GM18511 (cell line): ENCODE measurements at regions not wholly inside any gene's neighbourhood (a gene's known extent, or its start where the extent isn't known, plus 50 kb on each side); places are given as distances from the start of the nearest gene placed in this dataset.

Experiments
- ATAC-seq: cut with Tn5 transposase; IDR thresholded peaks from one replicate; pipeline ENCODE4 v1.9.1; 2021; ENCODE audit warnings: mild to moderate bottlenecking, moderate library complexity; ENCODE audit not compliant: unreplicated experiment

- ATAC-seq, result no peak
Observed at GRCh38 chr3:82773207-82773606, 1011.8 kb upstream of the GBE1 start.

GRCh38 chr3:82764521-82764920, 1003.1 kb upstream of the GBE1 start:
- ATAC-seq, result no peak

DNA sequence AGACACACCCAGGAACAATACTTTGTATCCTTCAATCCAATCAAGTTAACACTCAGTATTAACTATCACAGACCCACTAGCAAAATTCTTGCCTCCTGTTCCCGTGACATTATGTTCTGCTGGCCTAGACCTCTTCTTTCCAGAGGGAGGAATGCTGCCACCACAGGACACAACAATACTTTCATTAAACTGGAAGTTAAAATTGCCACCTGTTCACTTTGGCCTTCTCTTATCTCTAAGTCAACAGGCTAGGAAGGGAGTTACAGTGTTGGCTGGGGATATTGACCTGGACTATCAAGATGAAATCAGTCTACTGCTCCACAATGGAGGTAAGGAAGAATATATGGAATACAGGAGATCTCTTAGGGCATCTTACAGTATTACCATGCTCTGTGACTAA, 1000.4 kb upstream of the GBE1 start:
- ATAC-seq, result no peak

GRCh38 chr3:82745544-82745943, 984.1 kb upstream of the GBE1 start:
- ATAC-seq, result no peak

GRCh38 chr3:82743196-82743595, 981.8 kb upstream of the GBE1 start:
- no peak for ATAC-seq

GRCh38 chr3:82741346-82741745, 979.9 kb upstream of the GBE1 start:
- no peak for ATAC-seq

DNA sequence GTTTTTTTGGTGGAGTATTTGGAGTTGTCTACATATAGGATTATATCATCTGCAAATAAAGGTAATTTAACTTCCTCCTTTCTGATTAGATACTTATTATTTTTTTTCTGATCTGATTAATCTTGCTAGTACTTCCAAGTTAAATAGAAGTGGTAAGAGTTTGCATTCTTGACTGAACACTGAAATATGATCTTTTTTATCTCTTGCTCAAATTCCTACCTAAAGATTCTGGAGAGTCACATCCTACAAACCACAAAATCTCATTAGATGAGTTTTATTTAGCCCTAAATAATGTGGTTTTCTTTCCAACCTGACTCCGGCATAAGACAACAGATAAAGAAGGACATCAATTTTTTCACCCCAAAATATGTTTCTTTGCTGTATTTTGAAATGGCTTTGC, 977.9 kb upstream of the GBE1 start:
- no peak for ATAC-seq

DNA sequence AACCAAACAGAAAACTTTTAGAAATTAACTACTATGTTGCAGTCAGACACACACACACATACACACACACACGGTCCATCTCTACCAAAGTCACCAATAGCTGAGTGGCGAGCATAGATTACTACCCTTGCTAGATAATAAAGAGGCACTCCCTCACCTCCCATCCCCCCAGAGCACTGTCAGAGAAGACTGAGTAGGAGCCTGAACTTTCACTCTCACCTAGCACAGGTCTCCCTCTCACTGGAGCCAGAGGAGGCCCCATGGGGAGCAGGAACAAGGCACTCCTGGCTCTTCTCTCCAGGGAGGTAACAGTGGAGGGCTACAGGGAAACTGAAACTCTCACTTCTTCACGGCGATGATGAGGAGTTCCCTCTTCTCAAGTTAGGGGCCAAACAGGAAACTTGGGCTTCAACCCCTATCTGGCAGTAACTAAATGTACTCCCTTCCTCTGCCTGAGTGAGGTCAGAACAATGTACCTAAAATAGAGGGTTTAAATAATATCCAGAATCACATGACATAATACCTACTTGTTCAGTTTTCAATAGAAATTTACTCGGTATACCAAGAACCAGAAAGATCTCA, 975.3 kb upstream of the GBE1 start:
- ATAC-seq, result no peak

GRCh38 chr3:82715091-82715856, 953.8 kb upstream of the GBE1 start:
- no peak for ATAC-seq

- no peak for ATAC-seq
Observed at GRCh38 chr3:82707035-82707434, 945.6 kb upstream of the GBE1 start.

DNA sequence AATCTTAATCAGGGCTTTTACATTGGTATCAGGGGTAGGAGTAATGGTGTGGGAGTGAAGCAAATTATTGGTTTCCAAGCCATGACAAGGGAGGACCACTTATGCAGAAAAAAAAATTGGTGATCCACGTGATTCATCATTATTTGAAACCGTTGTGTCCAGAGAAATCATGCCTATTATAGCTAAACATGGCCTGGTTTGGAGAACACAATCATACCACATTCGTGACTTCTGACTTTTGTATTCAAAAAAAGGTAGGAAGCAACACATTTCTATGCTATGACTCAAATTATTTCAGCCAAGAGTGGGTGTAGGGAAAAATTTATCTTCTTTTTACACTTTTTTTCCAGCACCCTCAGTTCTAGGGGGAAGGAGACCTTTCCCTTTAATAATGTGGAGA, 924.3 kb upstream of the GBE1 start:
- no peak for ATAC-seq

- no peak for ATAC-seq
Observed at GRCh38 chr3:82676356-82677026, 915.0 kb upstream of the GBE1 start.

- no peak for ATAC-seq
Observed at GRCh38 chr3:82672966-82673365, 911.5 kb upstream of the GBE1 start.

DNA sequence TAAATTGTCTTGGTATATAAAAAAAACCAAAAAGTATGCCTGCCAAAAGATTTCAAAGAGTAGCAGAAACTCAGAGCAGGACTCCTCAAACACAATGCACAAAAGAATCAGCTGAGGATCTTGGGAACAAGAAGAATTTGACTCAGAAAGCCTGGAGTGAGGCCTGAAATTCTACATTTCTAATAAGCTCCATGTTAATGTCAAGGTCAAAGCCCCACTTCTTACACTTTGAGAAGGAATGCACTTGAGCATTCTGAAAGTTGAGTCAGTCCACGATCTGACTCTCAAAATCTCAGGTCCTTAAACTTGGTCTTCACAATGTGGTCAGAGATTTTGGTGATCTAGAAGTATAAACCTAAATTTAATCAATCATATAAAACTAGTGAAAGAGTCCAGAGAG, 910.0 kb upstream of the GBE1 start:
- no peak for ATAC-seq

GRCh38 chr3:82654708-82655107, 893.3 kb upstream of the GBE1 start:
- no peak for ATAC-seq

- no peak for ATAC-seq
Observed at GRCh38 chr3:82643948-82644347, 882.5 kb upstream of the GBE1 start.

DNA sequence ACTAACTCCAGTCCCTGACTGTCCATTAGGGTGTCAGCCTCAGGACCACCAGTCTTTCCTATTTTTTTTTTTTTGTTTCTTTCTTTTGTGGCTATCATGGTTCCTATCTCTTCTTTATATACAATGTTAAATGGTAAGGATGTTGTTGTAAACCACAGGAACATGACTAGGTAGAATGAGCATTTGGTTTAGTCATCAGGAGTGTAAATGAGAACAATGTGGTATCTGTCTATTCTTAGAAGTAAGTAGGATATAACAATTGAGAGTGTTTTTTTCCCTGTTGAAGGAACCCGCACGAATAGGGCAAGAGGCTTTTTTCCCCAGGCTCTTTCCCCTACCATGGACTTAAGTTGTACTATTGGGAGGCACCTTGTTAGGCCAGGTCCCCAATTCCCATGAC, 880.3 kb upstream of the GBE1 start:
- ATAC-seq, result no peak

- no peak for ATAC-seq
Observed at GRCh38 chr3:82640254-82640653, 878.8 kb upstream of the GBE1 start.

DNA sequence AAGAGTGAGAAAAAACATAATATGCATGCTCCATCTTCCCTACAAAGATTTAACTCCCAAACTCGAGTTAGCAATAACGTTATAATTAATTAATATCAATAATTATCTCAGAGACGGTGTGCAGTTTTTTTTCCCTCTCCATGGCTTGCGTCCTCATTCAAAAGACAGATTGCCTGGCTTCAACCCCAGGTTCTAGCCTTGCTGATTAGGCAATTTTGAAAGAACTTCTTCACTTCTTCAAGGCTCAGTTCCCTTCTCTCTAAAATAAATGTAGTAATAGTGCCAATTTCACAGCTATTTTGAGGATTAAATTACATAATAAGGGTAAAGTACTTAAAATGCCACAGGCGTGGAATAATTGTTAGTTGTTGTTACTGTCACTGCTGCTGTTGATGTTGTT, 876.1 kb upstream of the GBE1 start:
- no peak for ATAC-seq

DNA sequence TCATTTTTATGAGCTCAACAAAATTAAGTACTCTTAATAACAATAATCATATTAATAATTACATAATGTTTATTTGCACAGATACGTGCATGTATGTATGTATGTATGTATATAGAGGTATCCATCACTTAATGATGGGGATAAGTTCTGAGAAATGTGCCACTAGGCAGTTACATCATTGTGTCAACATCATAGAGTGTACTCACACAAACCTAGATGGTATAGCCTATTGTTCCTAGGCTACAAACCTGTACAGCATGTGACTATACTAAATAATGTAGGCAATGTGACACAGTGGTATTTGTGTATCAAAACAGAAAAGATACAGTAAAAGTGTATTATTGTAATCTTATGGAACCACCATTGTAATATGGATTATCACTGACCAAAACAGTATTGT, 874.7 kb upstream of the GBE1 start:
- no peak for ATAC-seq

DNA sequence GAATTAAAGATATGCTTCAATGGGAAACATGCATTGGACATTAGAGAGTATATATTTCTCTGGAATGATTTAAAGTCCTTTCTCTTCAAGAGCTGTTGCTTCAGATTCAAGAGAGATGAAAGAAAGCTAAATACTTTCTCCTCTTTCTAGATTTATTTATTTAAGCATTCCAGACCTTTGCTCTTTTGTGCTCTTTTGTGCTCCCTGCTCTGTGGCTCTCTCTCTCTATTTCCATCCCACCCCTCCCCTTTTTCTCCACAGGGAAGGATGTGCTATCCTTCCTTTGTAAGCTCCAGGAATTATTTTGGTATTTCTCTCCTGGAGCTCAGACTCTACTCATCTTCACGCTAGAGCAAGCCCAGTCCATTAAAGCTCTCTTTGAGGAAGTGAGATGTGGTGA, 871.9 kb upstream of the GBE1 start:
- ATAC-seq, result no peak

DNA sequence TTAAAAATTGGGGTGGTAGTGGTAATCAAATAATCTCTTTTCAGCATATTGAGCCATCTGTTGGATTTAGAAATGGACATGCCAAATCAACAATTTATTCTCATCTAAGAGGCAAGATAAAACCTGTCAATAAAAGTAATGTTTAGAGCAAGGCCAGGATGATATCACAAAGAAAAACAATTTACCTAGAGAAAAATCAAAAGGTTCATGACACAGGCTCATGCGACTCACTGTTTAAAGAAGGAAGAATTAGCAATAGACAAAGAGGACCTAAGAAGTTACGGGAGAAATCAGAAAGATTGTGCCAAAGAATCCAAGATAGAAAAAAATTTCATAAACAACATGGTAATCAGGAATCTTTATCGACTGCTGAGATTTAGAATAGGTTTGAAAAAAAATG, 868.5 kb upstream of the GBE1 start:
- ATAC-seq, result no peak
